ENCODE measurements at regions not wholly inside any gene's neighbourhood (a gene's known extent, or its start where the extent isn't known, plus 50 kb on each side); places are given as distances from the start of the nearest gene placed in this dataset.

DNA sequence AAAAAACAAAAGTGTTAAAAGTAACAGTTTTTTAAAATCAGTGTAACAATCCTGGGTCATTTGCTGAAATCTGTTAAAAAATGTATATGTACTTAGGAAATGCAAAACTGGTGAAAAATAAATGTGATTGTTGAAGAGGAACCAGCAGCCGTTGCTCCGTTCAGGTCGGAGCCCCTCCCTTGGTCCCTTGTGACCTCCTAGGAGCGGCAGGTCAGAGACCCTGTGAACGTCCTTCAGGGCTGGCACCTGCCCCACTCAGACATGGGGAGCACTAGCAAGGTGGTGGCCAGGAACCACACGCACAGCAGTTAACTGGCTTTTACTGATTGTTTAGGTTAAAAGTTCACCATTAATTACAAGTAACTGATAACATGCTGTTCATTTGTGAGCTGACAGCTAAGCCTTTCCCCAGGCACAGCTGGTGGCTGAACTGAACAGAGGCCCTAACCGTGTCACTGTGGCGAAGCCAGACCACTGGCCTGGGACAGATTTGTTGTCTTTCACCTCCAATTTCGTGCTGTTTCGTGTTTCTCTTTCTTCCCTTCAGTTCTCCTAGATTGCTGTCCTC is 159.2 kb upstream of the ALKAL2 start:
- TF ChIP-seq, protein P1, sequence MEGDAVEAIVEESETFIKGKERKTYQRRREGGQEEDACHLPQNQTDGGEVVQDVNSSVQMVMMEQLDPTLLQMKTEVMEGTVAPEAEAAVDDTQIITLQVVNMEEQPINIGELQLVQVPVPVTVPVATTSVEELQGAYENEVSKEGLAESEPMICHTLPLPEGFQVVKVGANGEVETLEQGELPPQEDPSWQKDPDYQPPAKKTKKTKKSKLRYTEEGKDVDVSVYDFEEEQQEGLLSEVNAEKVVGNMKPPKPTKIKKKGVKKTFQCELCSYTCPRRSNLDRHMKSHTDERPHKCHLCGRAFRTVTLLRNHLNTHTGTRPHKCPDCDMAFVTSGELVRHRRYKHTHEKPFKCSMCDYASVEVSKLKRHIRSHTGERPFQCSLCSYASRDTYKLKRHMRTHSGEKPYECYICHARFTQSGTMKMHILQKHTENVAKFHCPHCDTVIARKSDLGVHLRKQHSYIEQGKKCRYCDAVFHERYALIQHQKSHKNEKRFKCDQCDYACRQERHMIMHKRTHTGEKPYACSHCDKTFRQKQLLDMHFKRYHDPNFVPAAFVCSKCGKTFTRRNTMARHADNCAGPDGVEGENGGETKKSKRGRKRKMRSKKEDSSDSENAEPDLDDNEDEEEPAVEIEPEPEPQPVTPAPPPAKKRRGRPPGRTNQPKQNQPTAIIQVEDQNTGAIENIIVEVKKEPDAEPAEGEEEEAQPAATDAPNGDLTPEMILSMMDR (IDR thresholded peaks at IDR 0.05; ENCODE audit: insufficient read depth, low read depth, low read length) = no peak
- no peak overlapping the region for H3K4me3 ChIP-seq (ENCODE audit: low read depth, low read length)
- DNase-seq (ENCODE audit: low read depth) = no peak

- TF ChIP-seq, protein P1 (IDR thresholded peaks at IDR 0.05; ENCODE audit: insufficient read depth, low read depth, low read length) = no peak
- no peak for DNase-seq (ENCODE audit: low read depth)
- H3K4me3 ChIP-seq (ENCODE audit: low read depth, low read length) = no peak overlapping the region
Observed at GRCh38 chr2:446303-446874, 158.5 kb upstream of the ALKAL2 start.

GRCh38 chr2:445896-446295 is 158.0 kb upstream of the ALKAL2 start:
- TF ChIP-seq, protein P1 (IDR thresholded peaks at IDR 0.05; ENCODE audit: insufficient read depth, low read depth, low read length) = no peak
- no peak overlapping the region for H3K4me3 ChIP-seq (ENCODE audit: low read depth, low read length)
- no peak for DNase-seq (ENCODE audit: low read depth)

GRCh38 chr2:444937-445884 is 157.3 kb upstream of the ALKAL2 start:
- TF ChIP-seq, protein P1 (IDR thresholded peaks at IDR 0.05; ENCODE audit: insufficient read depth, low read depth, low read length) = no peak

DNA sequence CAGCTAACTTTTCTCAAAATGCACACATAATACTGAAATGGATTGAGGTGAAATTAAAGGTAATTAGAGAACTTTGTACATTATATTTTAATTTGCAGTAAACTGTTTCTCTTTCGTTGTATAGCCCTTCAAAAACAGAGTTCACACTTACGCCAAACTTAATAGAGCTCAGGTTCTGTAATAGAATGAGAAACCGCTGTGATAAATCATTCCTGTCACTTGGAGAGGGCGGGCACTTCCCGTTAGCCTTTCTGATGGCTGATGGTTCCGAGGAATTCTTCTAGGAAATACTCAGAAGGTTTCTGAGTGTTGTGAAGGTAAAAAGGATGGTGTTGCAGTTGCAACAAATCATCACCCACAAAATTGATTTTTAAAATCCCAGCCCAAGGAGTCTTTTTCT is 155.8 kb upstream of the ALKAL2 start:
- no peak overlapping the region for H3K4me3 ChIP-seq (ENCODE audit: low read depth, low read length)
- TF ChIP-seq, protein P1 (IDR thresholded peaks at IDR 0.05; ENCODE audit: insufficient read depth, low read depth, low read length) = no peak
- no peak for DNase-seq (ENCODE audit: low read depth)

More at GRCh38 chr2:444937-445884, 157.3 kb upstream of the ALKAL2 start:
- H3K4me3 ChIP-seq (ENCODE audit: low read depth, low read length) = no peak overlapping the region
- no peak for DNase-seq (ENCODE audit: low read depth)

DNA sequence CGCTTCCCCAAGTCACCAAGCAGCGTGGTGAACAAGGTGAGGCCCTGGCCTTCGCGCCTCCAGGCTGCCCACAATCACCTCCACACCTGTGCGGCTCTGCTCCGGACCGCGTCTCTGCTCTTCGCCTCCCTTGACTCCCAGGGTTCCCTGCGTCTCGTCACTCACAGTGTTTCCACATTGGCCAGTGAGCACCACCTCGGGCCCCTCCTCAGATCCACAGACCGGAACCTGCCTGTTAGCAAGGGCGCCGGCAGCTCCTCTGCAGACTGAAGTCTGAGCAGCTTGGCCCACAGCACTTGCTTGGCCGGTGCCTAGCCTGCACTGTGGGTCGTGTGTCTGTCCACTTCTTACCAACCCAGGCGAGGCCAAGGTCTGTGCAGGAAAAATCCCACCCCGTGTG is 155.3 kb upstream of the ALKAL2 start:
- TF ChIP-seq, protein P1 (IDR thresholded peaks at IDR 0.05; ENCODE audit: insufficient read depth, low read depth, low read length) = no peak
- DNase-seq (ENCODE audit: low read depth) = no peak
- H3K4me3 ChIP-seq (ENCODE audit: low read depth, low read length) = no peak overlapping the region

Data from fibroblast of villous mesenchyme (primary cell).